ENCODE measurements at regions not wholly inside any gene's neighbourhood (a gene's known extent, or its start where the extent isn't known, plus 50 kb on each side); places are given as distances from the start of the nearest gene placed in this dataset.
"Not testable (repeated sequence)": the region's sequence is repeated elsewhere in the genome, so short reads cannot be mapped to it uniquely, and the experiment has no call there.

GRCh38 chr9:97153160-97153559 lies 114.2 kb upstream of the CTSV start:
- TF ChIP-seq ZNF184 (tag by site-specific recombination; IDR thresholded peaks at IDR 0.05); TRIM28 (IDR thresholded peaks at IDR 0.05; ENCODE audit: borderline replicate concordance, low read length); CTCF (tag by site-specific recombination; IDR thresholded peaks at IDR 0.05); ZNF548 (tag by site-specific recombination; IDR thresholded peaks at IDR 0.05); ZNF157 (tag by site-specific recombination; IDR thresholded peaks at IDR 0.05); KLF10 (tag by site-specific recombination; IDR thresholded peaks at IDR 0.05); ZBTB26 (tag by site-specific recombination; optimal IDR thresholded peaks at IDR 0.05): not testable (repeated sequence)
